SK-N-SH (cell line): ENCODE measurements at regions not wholly inside any gene's neighbourhood (a gene's known extent, or its start where the extent isn't known, plus 50 kb on each side); places are given as distances from the start of the nearest gene placed in this dataset.

Experiments used
- CTCF ChIA-PET: fragments of 300-600, 350-600 bp; formaldehyde crosslinking; extraction: SDS; loops from one replicate; lab custom pipeline; 2021; lab: Yijun Ruan, JAX
- POLR2A ChIA-PET: fragments of 350-600 bp; sonication (Branson Sonifier 250); formaldehyde crosslinking; extraction: SDS; loops from one replicate; lab custom pipeline; 2020; ENCODE audit warnings: antibody characterized with exemption, inconsistent platforms; lab: Yijun Ruan, JAX
- DNase-seq: peaks from one replicate; pipeline ENCODE4 v3.0.0; 2012
- H2AFZ ChIP-seq: fragments of 200-600 bp; sonication (generic); 2 replicates; pipeline ENCODE4 v1.8.1; 2016; ENCODE audit warnings: antibody characterized with exemption, mild to moderate bottlenecking, low read depth
- H3F3A ChIP-seq: fragments of 200-600 bp; sonication (generic); replicated peaks from 2 replicates; pipeline ENCODE3; 2016; ENCODE audit warnings: antibody characterized with exemption, mild to moderate bottlenecking; ENCODE audit not compliant: insufficient read depth
- H3K27ac ChIP-seq, 2 experiments: fragments of 200-500 bp in 1 of 2; fragments of 200-600 bp in 1 of 2; sonication (Bioruptor generic) in 1 of 2; sonication (generic), shearing (Covaris generic) in 1 of 2; 2 replicates each; pipeline versions ENCODE4 v1.5.1 to v1.6.1; 2014 to 2016; ENCODE audit warnings: low read depth in 2 of 2, inconsistent platforms in 1 of 2, low read length in 1 of 2, mild to moderate bottlenecking in 1 of 2, mixed read lengths in 1 of 2
- H3K27me3 ChIP-seq: fragments of 200-600 bp; sonication (generic), shearing (Covaris generic); 2 replicates; pipeline ENCODE4 v1.6.1; 2016; ENCODE audit warnings: mixed run types; ENCODE audit not compliant: insufficient read depth
- H3K36me3 ChIP-seq, 2 experiments: fragments of 200-500 bp in 1 of 2; fragments of 200-600 bp in 1 of 2; sonication (Bioruptor generic) in 1 of 2; sonication (generic) in 1 of 2; replicated peaks in 1 of 2; 2 replicates each; pipeline versions ENCODE3 to v1.5.1; 2014 to 2016; ENCODE audit warnings: low read length in 1 of 2, mild to moderate bottlenecking in 1 of 2; ENCODE audit not compliant: insufficient read depth in 2 of 2, control insufficient read depth in 1 of 2
- H3K4me1 ChIP-seq, 2 experiments: fragments of 200-500 bp in 1 of 2; fragments of 200-600 bp in 1 of 2; sonication (Bioruptor generic) in 1 of 2; sonication (generic), shearing (Covaris generic) in 1 of 2; 2 replicates each; pipeline versions ENCODE4 v1.5.1 to v1.6.1; 2014 to 2016; ENCODE audit warnings: low read depth in 1 of 2, low read length in 1 of 2, mixed run types in 1 of 2; ENCODE audit not compliant: insufficient read depth in 2 of 2, control insufficient read depth in 1 of 2
- H3K4me2 ChIP-seq: fragments of 200-600 bp; sonication (generic), shearing (Covaris generic); 2 replicates; pipeline ENCODE4 v1.6.1; 2017; ENCODE audit warnings: mixed run types
- H3K4me3 ChIP-seq, 2 experiments: fragments of 200-500 bp in 1 of 2; fragments of 200-600 bp in 1 of 2; sonication (Bioruptor generic) in 1 of 2; sonication (generic), shearing (Covaris generic) in 1 of 2; 2 replicates each; pipeline versions ENCODE4 v1.5.1 to v1.8.1; 2014 to 2016; ENCODE audit warnings: low read depth in 2 of 2, inconsistent platforms in 1 of 2, low read length in 1 of 2, mild to moderate bottlenecking in 1 of 2, mixed read lengths in 1 of 2, moderate library complexity in 1 of 2
- H3K79me2 ChIP-seq: fragments of 200-600 bp; sonication (generic); 2 replicates; pipeline ENCODE4 v1.8.1; 2017; ENCODE audit warnings: mild to moderate bottlenecking; ENCODE audit not compliant: insufficient read depth
- H3K9ac ChIP-seq: fragments of 200-600 bp; sonication (generic); 2 replicates; pipeline ENCODE4 v1.6.1; 2017; ENCODE audit warnings: mixed run types
- H3K9me2 ChIP-seq: fragments of 200-600 bp; sonication (generic); 2 replicates; pipeline ENCODE4 v1.6.1; 2017; ENCODE audit warnings: mixed run types
- H3K9me3 ChIP-seq: fragments of 200-600 bp; sonication (generic); 2 replicates; pipeline ENCODE4 v1.6.1; 2017; ENCODE audit warnings: mixed run types, mild to moderate bottlenecking, moderate library complexity
- H4K20me1 ChIP-seq: fragments of 200-600 bp; sonication (generic); 2 replicates; pipeline ENCODE4 v1.6.1; 2017; ENCODE audit warnings: mild to moderate bottlenecking, mixed run types; ENCODE audit not compliant: insufficient read depth
- FOXJ3 ChIP-seq: sonication (generic); formaldehyde crosslinking; IDR thresholded peaks from 2 replicates; pipeline ENCODE4 v1.5.1; 2020; ENCODE audit warnings: mild to moderate bottlenecking, missing genetic modification reagents
- NRF1 ChIP-seq: IDR thresholded peaks from 2 replicates; pipeline ENCODE4 v1.6.1; 2012; ENCODE audit warnings: low read depth, mild to moderate bottlenecking, low read length
- RCOR1 ChIP-seq: fragments of 150-350 bp; IDR thresholded peaks from 2 replicates; pipeline ENCODE4 v1.6.1; 2017; ENCODE audit warnings: antibody characterized with exemption, low read length
- RFX5 ChIP-seq: IDR thresholded peaks from 2 replicates; pipeline ENCODE4 v1.6.1; 2012; ENCODE audit warnings: mild to moderate bottlenecking, improper control_type of control experiment, low read length
- SIN3A ChIP-seq: IDR thresholded peaks from 2 replicates; pipeline ENCODE4 v1.6.1; 2012; ENCODE audit warnings: low read depth, mild to moderate bottlenecking, low read length, moderate library complexity, borderline replicate concordance
- SMC3 ChIP-seq: IDR thresholded peaks from 2 replicates; pipeline ENCODE4 v1.6.1; 2012; ENCODE audit warnings: low read depth, low read length, improper control_type of control experiment
- ZBTB33 ChIP-seq: IDR thresholded peaks from 2 replicates; pipeline ENCODE4 v1.4.0; 2012; ENCODE audit warnings: low read depth, borderline replicate concordance
- WGBS: methylation state at CpG from one replicate; pipeline ENCODE4 v1.1.6; 2017; ENCODE audit warnings: low lambda C conversion rate; 5-methylcytosine and 5-hydroxymethylcytosine counted together
- TF ChIP-seq, protein P1 (sequence below): IDR thresholded peaks from 2 replicates; pipeline ENCODE4; 2012
- TF ChIP-seq, protein P2 (sequence below): IDR thresholded peaks from 2 replicates; pipeline ENCODE4 v1.4.0; 2012; ENCODE audit warnings: low read depth, borderline replicate concordance

- 0% methylated on average over 1 of the region's 1 CpG for WGBS
- no peak overlapping the region for H3K4me2 ChIP-seq
- H4K20me1 ChIP-seq, result no peaks in the 10 kb centered on the region
- no peak overlapping the region for H3K4me3 ChIP-seq
- H3K9me3 ChIP-seq, result no peaks in the 10 kb centered on the region
- H2AFZ ChIP-seq, result no peak overlapping the region
- DNase-seq, result no peak
- no peaks in the 10 kb centered on the region for H3K4me1 ChIP-seq
- no peaks in the 10 kb centered on the region for H3K27me3 ChIP-seq
- POLR2A ChIA-PET, result no interaction called here
- H3F3A ChIP-seq, result no peaks in the 10 kb centered on the region
- H3K9me2 ChIP-seq, result no peaks in the 10 kb centered on the region
- no peak for TF ChIP-seq SIN3A
- TF ChIP-seq SMC3, result no peak
- no peak for TF ChIP-seq FOXJ3
- TF ChIP-seq NRF1, result no peak
- TF ChIP-seq RFX5, result no peak
- TF ChIP-seq, all 33 proteins: peak for 0
- CTCF ChIA-PET, result no interaction called here
- H3K27ac ChIP-seq, result no peak overlapping the region
- H3K9ac ChIP-seq, result no peak overlapping the region
- H3K36me3 ChIP-seq, result no peaks in the 10 kb centered on the region
- H3K79me2 ChIP-seq, result no peaks in the 10 kb centered on the region
Measured at GRCh38 chr11:87961606-87962005, 213.6 kb downstream of the RAB38 start.

DNA sequence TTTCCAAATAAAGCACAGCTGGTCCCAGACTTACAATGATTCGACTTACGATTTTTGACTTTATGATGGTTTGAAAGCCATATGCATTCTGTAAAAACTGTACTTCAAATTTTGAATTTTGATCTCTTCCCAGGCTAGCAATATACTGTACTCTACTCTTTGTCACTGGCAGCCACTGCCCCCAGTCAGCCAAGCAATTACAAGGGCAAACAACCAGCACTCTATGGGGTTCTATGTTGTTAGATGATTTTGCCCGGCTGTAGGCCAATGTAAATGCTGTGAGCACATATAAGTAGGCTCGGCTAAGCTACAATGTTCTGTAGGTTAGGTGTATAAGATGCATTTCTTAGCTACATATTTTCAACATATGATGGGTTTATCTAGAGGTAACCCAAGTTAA lies 217.3 kb downstream of the RAB38 start:
- H3K79me2 ChIP-seq, result no peaks in the 10 kb centered on the region

More for the DNA sequence above, 217.3 kb downstream of the RAB38 start:
- Histone ChIP-seq H3F3A (no peaks in the 10 kb centered on the region), H4K20me1 (no peaks in the 10 kb centered on the region), H3K9me3 (no peaks in the 10 kb centered on the region), H3K4me2 (no peak overlapping the region), H3K27ac (no peak overlapping the region), H3K9ac (no peak overlapping the region), H3K27me3 (no peaks in the 10 kb centered on the region), H3K4me3 (no peak overlapping the region), H2AFZ (no peak overlapping the region), H3K9me2 (no peaks in the 10 kb centered on the region), H3K36me3 (no peaks in the 10 kb centered on the region), H3K4me1 (no peaks in the 10 kb centered on the region)
- DNase-seq, result no peak
- 12% methylated on average over 4 of the region's 4 CpGs for WGBS
- POLR2A ChIA-PET, result no interaction called here
- CTCF ChIA-PET, result no interaction called here
- TF ChIP-seq, protein P1, sequence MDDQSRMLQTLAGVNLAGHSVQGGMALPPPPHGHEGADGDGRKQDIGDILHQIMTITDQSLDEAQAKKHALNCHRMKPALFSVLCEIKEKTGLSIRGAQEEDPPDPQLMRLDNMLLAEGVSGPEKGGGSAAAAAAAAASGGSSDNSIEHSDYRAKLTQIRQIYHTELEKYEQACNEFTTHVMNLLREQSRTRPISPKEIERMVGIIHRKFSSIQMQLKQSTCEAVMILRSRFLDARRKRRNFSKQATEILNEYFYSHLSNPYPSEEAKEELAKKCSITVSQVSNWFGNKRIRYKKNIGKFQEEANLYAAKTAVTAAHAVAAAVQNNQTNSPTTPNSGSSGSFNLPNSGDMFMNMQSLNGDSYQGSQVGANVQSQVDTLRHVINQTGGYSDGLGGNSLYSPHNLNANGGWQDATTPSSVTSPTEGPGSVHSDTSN, result no peak
- TF ChIP-seq, protein P2, sequence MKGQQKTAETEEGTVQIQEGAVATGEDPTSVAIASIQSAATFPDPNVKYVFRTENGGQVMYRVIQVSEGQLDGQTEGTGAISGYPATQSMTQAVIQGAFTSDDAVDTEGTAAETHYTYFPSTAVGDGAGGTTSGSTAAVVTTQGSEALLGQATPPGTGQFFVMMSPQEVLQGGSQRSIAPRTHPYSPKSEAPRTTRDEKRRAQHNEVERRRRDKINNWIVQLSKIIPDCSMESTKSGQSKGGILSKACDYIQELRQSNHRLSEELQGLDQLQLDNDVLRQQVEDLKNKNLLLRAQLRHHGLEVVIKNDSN, result no peak
- TF ChIP-seq NRF1 (no peak), ZBTB33 (no peak), RCOR1 (no peak)
- TF ChIP-seq, all 33 proteins: peak for 0
